Neural progenitor cell (in vitro differentiated cells): ENCODE measurements at regions not wholly inside any gene's neighbourhood (a gene's known extent, or its start where the extent isn't known, plus 50 kb on each side); places are given as distances from the start of the nearest gene placed in this dataset.

ENCODE experiments used
- DNase-seq: peaks from one replicate; pipeline ENCODE4 v3.0.0-alpha.2; 2016; ENCODE audit warnings: low spot score
- H2AFZ ChIP-seq: fragments of 200-600 bp; sonication (generic); replicated peaks from 2 replicates; pipeline ENCODE4 v1.6.1; 2016; ENCODE audit warnings: antibody characterized with exemption
- H3F3A ChIP-seq: fragments of 200-600 bp; sonication (generic); 2 replicates; pipeline ENCODE4 v1.6.1; 2016; ENCODE audit warnings: antibody characterized with exemption, low read depth
- H3K27ac ChIP-seq: fragments of 200-600 bp; sonication (generic); 2 replicates; pipeline ENCODE4 v1.5.1; 2016; ENCODE audit warnings: mild to moderate bottlenecking
- H3K27me3 ChIP-seq: fragments of 200-600 bp; sonication (generic); 2 replicates; pipeline ENCODE4 v1.6.1; 2016; ENCODE audit warnings: mild to moderate bottlenecking, moderate library complexity
- H3K36me3 ChIP-seq: fragments of 200-600 bp; sonication (generic); 2 replicates; pipeline ENCODE4 v1.5.1; 2016
- H3K4me1 ChIP-seq: fragments of 200-600 bp; sonication (generic); 2 replicates; pipeline ENCODE4 v1.6.1; 2016; ENCODE audit warnings: mixed run types
- H3K4me2 ChIP-seq: fragments of 200-600 bp; sonication (generic); 2 replicates; pipeline ENCODE4 v1.6.1; 2016
- H3K4me3 ChIP-seq: fragments of 200-600 bp; sonication (generic); 2 replicates; pipeline ENCODE4 v1.5.1; 2016
- H3K79me2 ChIP-seq: fragments of 200-600 bp; sonication (generic); 2 replicates; pipeline ENCODE4 v1.6.1; 2016; ENCODE audit warnings: low read depth
- H3K9ac ChIP-seq: fragments of 200-600 bp; sonication (generic); 2 replicates; pipeline ENCODE4 v1.6.1; 2016
- H3K9me3 ChIP-seq: fragments of 200-600 bp; sonication (generic); 2 replicates; pipeline ENCODE4 v1.5.1; 2016; ENCODE audit warnings: low read depth
- H4K20me1 ChIP-seq: fragments of 200-600 bp; sonication (generic); 2 replicates; pipeline ENCODE4 v1.6.1; 2016; ENCODE audit warnings: low read depth
- H3K27ac Mint-ChIP-seq: 3 replicates; pipeline ENCODE4 v1.8.0; 2021; ENCODE audit warnings: mixed read lengths
- H3K27me3 Mint-ChIP-seq: 2 replicates; pipeline ENCODE4 v1.8.0; 2022; ENCODE audit warnings: low read depth, mild to moderate bottlenecking, inconsistent platforms, moderate library complexity, mixed read lengths; ENCODE audit not compliant: insufficient read depth
- H3K36me3 Mint-ChIP-seq: 3 replicates; pipeline ENCODE4 v1.8.0; 2021; ENCODE audit warnings: mixed read lengths
- H3K4me1 Mint-ChIP-seq: 3 replicates; pipeline ENCODE4 v1.8.0; 2021; ENCODE audit warnings: mixed read lengths
- H3K4me3 Mint-ChIP-seq: 3 replicates; pipeline ENCODE4 v1.8.0; 2021; ENCODE audit warnings: mild to moderate bottlenecking, moderate library complexity, mixed read lengths
- H3K9me3 Mint-ChIP-seq: 3 replicates; pipeline ENCODE4 v1.8.0; 2020; ENCODE audit warnings: mixed read lengths
- EZH2 ChIP-seq: fragments of 200-600 bp; sonication (generic); IDR thresholded peaks from 2 replicates; pipeline ENCODE4 v1.6.1; 2017; ENCODE audit warnings: antibody characterized with exemption, mild to moderate bottlenecking, moderate library complexity
- EZH2phosphoT487 ChIP-seq: fragments of 200-600 bp; sonication (generic); IDR thresholded peaks from 2 replicates; pipeline ENCODE4 v1.6.1; 2017; ENCODE audit warnings: antibody characterized with exemption
- TF ChIP-seq, protein P1 (sequence below): fragments of 200-600 bp; sonication (generic); IDR thresholded peaks from 2 replicates; pipeline ENCODE4 v1.5.1; 2017; ENCODE audit warnings: antibody characterized with exemption, mild to moderate bottlenecking

DNA sequence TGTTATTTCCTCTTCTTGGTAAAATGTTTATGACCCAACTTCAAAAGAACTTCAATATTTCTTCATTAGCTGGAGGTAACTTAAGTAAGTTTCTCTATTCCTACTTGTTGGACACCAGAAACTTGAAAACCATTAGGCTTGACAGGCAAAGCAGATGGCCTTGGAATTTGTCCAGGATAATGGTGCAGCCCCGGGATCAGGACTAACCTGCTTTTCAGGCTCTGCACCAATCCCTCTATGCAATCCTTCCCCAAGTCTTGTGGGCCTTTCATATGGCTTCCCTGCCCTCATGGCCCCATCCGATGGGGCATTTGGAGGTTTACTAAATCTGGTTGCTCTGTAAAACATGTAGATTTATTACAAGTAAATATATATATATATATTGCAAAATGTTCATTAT is 68.5 kb downstream of the SPINK2 start:
- H3K4me1 ChIP-seq = peaks cover 7% of the 10 kb centered on the region
- H3K9ac ChIP-seq = no peak overlapping the region
- H3K27me3 Mint-ChIP-seq = peaks cover 3% of the 10 kb centered on the region
- TF ChIP-seq EZH2 (no peak), EZH2phosphoT487 (no peak)
- TF ChIP-seq, protein P1, sequence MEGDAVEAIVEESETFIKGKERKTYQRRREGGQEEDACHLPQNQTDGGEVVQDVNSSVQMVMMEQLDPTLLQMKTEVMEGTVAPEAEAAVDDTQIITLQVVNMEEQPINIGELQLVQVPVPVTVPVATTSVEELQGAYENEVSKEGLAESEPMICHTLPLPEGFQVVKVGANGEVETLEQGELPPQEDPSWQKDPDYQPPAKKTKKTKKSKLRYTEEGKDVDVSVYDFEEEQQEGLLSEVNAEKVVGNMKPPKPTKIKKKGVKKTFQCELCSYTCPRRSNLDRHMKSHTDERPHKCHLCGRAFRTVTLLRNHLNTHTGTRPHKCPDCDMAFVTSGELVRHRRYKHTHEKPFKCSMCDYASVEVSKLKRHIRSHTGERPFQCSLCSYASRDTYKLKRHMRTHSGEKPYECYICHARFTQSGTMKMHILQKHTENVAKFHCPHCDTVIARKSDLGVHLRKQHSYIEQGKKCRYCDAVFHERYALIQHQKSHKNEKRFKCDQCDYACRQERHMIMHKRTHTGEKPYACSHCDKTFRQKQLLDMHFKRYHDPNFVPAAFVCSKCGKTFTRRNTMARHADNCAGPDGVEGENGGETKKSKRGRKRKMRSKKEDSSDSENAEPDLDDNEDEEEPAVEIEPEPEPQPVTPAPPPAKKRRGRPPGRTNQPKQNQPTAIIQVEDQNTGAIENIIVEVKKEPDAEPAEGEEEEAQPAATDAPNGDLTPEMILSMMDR = no peak
- no peaks in the 10 kb centered on the region for H3K9me3 ChIP-seq
- H3K27ac Mint-ChIP-seq = no peak overlapping the region
- H3K36me3 ChIP-seq = no peaks in the 10 kb centered on the region
- no peak overlapping the region for H3K4me3 Mint-ChIP-seq
- no peak for DNase-seq
- H3K9me3 Mint-ChIP-seq = peaks cover 8% of the 10 kb centered on the region
- no peaks in the 10 kb centered on the region for H4K20me1 ChIP-seq
- no peak overlapping the region for H3K4me3 ChIP-seq
- no peaks in the 10 kb centered on the region for H3K79me2 ChIP-seq
- H3F3A ChIP-seq = peaks cover 2% of the 10 kb centered on the region
- H3K4me2 ChIP-seq = no peak overlapping the region
- H2AFZ ChIP-seq = no peak overlapping the region
- H3K36me3 Mint-ChIP-seq = no peaks in the 10 kb centered on the region
- H3K4me1 Mint-ChIP-seq = peaks cover 5% of the 10 kb centered on the region
- H3K27me3 ChIP-seq = no peaks in the 10 kb centered on the region
- no peak overlapping the region for H3K27ac ChIP-seq

DNA sequence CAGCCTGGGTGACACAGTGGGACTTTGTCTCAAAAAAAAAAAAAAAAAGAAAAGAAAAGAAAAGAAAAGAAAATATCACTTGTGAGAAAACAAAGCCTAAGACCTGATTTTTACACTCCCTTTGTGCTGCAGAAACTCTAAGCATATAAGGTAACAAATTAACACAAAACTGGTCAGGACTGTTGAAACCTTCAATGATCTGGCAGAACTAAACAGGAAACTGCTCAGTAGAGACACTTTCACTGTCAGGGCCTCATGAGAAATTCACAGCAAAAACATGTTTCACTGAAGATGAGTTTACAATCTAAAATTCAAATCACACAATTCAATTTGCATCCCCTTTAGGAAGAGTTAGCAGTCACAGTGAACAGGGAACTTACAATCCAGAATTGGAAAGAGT is 69.1 kb upstream of the HOPX start:
- Histone ChIP-seq H3K9ac (no peak overlapping the region), H3K36me3 (no peaks in the 10 kb centered on the region), H3K27ac (no peak overlapping the region), H3K27me3 (no peaks in the 10 kb centered on the region), H2AFZ (no peak overlapping the region), H3K4me1 (peaks cover 5% of the 10 kb centered on the region), H3K9me3 (no peaks in the 10 kb centered on the region), H3K79me2 (no peaks in the 10 kb centered on the region), H3K4me2 (no peak overlapping the region), H4K20me1 (no peaks in the 10 kb centered on the region), H3K4me3 (no peak overlapping the region), H3F3A (no peaks in the 10 kb centered on the region)
- no peak for DNase-seq
- no peaks in the 10 kb centered on the region for H3K36me3 Mint-ChIP-seq
- TF ChIP-seq EZH2phosphoT487 (no peak), EZH2 (no peak)
- TF ChIP-seq, protein P1 = no peak
- H3K4me3 Mint-ChIP-seq = no peak overlapping the region
- H3K9me3 Mint-ChIP-seq = peaks cover 11% of the 10 kb centered on the region
- no peaks in the 10 kb centered on the region for H3K4me1 Mint-ChIP-seq
- H3K27me3 Mint-ChIP-seq = peaks cover 6% of the 10 kb centered on the region
- H3K27ac Mint-ChIP-seq = no peak overlapping the region

DNA sequence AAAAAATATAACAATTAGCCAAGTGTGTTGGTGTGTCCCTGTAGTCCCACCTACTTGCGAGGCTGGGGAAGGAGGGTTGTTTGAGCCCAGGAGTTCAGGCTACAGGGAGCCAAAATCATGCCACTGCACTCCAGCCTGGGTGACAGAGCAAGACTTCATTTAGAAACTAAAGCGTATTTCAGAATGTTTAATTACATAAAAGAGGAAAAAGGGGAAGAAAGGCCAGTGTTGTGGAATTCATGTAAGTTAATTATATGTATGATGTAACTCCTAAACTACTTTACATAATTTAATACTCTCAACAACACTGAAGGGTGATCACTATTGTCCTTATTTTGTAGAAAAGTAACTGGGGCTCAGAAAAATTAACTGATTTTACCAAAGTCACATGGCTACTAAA is 67.2 kb upstream of the HOPX start:
- no peaks in the 10 kb centered on the region for H3K36me3 ChIP-seq
- H3K4me1 ChIP-seq = peaks cover 5% of the 10 kb centered on the region
- peaks cover 8% of the 10 kb centered on the region for H3K9me3 Mint-ChIP-seq
- H3K27ac Mint-ChIP-seq = no peak overlapping the region
- H3K9me3 ChIP-seq = no peaks in the 10 kb centered on the region
- DNase-seq = no peak
- H2AFZ ChIP-seq = no peak overlapping the region
- peaks cover 8% of the 10 kb centered on the region for H3K27me3 Mint-ChIP-seq
- TF ChIP-seq EZH2 = no peak
- TF ChIP-seq, protein P1 = no peak
- TF ChIP-seq EZH2phosphoT487 = no peak
- no peak overlapping the region for H3K4me3 Mint-ChIP-seq
- H4K20me1 ChIP-seq = no peaks in the 10 kb centered on the region
- no peaks in the 10 kb centered on the region for H3K36me3 Mint-ChIP-seq
- no peak overlapping the region for H3K27ac ChIP-seq
- no peaks in the 10 kb centered on the region for H3K79me2 ChIP-seq
- H3K9ac ChIP-seq = no peak overlapping the region
- H3K4me2 ChIP-seq = no peak overlapping the region
- no peak overlapping the region for H3K4me3 ChIP-seq
- no peaks in the 10 kb centered on the region for H3F3A ChIP-seq
- no peaks in the 10 kb centered on the region for H3K27me3 ChIP-seq
- H3K4me1 Mint-ChIP-seq = no peaks in the 10 kb centered on the region
